ENCODE measurements at regions not wholly inside any gene's neighbourhood (a gene's known extent, or its start where the extent isn't known, plus 50 kb on each side); places are given as distances from the start of the nearest gene placed in this dataset.

DNA sequence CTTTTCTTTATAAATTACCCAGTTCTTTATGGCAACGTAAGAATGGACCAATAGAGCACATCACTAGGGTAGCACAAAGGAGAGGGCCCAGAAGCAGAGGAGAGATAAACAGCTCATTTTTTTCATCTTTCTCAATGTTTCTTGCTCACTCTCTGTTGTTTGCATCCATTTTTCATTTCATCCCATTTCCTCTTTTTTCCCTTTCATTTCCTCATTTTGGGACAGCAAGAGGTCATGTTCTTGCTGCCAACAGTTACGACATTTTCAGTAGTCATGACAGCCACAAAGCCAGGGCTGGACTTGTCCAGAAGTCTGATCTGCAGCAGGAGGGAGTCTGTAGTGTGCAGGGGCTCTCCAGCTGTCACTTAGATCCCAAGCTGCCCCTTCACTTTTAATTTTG lies 52.7 kb upstream of the CYP1B1 start:
- intact Hi-C loops (cut with DNase I): no loop called here
- 82% methylated on average over 2 of the region's 2 CpGs for WGBS
- no peaks in the 10 kb centered on the region for H3K27me3 ChIP-seq
- peak overlapping the region; percentile 23 to 53 (median 27) for H3K27ac ChIP-seq (replicated peaks in 1 of 4)
- DNase-seq (ENCODE audit: extremely low spot score): peak; percentile 94
- peaks cover 0 to 7% (median 0%) of the 10 kb centered on the region in 4 donors for H3K9me3 ChIP-seq
- H3K4me1 ChIP-seq: peaks cover 0 to 12% (median 8%) of the 10 kb centered on the region in 4 donors
- TF ChIP-seq POLR2A (IDR thresholded peaks at IDR 0.05; ENCODE audit: low read depth): no peak
- TF ChIP-seq EP300 (IDR thresholded peaks at IDR 0.05): no peak
- TF ChIP-seq POLR2AphosphoS5 (IDR thresholded peaks at IDR 0.05): peak; percentile 35 to 38
- H3K36me3 ChIP-seq: no peaks in the 10 kb centered on the region
- H3K4me3 ChIP-seq: no peak overlapping the region

DNA sequence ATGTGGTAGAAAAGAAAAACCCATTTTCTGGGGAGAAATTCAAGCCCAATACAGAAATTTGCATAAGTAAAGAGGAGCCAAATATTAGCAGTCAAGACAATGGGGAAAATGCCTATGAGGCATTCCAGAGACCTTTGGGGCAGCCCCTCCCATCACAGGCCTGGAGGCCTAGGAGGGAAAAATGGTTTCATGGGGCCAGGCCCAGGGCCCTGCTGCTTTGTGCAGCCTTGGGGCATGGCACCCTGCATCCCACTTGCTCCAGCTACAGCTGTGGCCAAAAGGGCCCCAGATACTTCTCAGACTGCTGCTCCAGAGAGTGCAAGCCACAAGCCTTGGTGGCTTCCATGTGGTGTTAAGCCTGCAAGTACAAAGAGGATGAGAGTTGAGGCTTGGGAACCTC lies 51.3 kb upstream of the CYP1B1 start:
- no peaks in the 10 kb centered on the region for H3K36me3 ChIP-seq
- H3K9me3 ChIP-seq: peaks cover 0 to 7% (median 0%) of the 10 kb centered on the region in 4 donors
- no peak for TF ChIP-seq POLR2AphosphoS5 (IDR thresholded peaks at IDR 0.05)
- TF ChIP-seq EP300 (IDR thresholded peaks at IDR 0.05): no peak
- no peak for TF ChIP-seq POLR2A (IDR thresholded peaks at IDR 0.05; ENCODE audit: low read depth)
- TF ChIP-seq CTCF (IDR thresholded peaks at IDR 0.05): no peak
- no peak overlapping the region for H3K27ac ChIP-seq (replicated peaks in 1 of 4)
- DNase-seq (ENCODE audit: extremely low spot score): no peak
- H3K27me3 ChIP-seq: no peaks in the 10 kb centered on the region
- H3K4me3 ChIP-seq: no peak overlapping the region
- intact Hi-C loops (cut with DNase I): no loop called here
- H3K4me1 ChIP-seq: peaks cover 0 to 13% (median 8%) of the 10 kb centered on the region in 4 donors

- Histone ChIP-seq H3K27ac (replicated peaks in 1 of 4) (no peak overlapping the region), H3K36me3 (no peaks in the 10 kb centered on the region), H3K9me3 (peaks cover 0 to 7% (median 0%) of the 10 kb centered on the region in 4 donors), H3K4me3 (no peak overlapping the region), H3K27me3 (no peaks in the 10 kb centered on the region), H3K4me1 (peaks cover 0 to 15% (median 8%) of the 10 kb centered on the region in 4 donors)
- intact Hi-C loops (cut with DNase I): no loop called here
- DNase-seq (ENCODE audit: extremely low spot score): no peak
- 74% methylated on average over 3 of the region's 3 CpGs for WGBS
- TF ChIP-seq EP300 (IDR thresholded peaks at IDR 0.05) (no peak), POLR2A (IDR thresholded peaks at IDR 0.05; ENCODE audit: low read depth) (no peak), CTCF (IDR thresholded peaks at IDR 0.05) (no peak), POLR2AphosphoS5 (IDR thresholded peaks at IDR 0.05) (no peak)
These were observed 49.9 kb upstream of the CYP1B1 start for GRCh38 chr2:38125842-38126241.

Small RNAs in the stretch of these regions (small RNA-seq; reads per million reads assigned to genes)
- gene AC009229.3 (0 reads per million in 3 donors), gene RNU6-951P (0 reads per million in 3 donors)
